ENCODE measurements at regions not wholly inside any gene's neighbourhood (a gene's known extent, or its start where the extent isn't known, plus 50 kb on each side); places are given as distances from the start of the nearest gene placed in this dataset.

GRCh38 chr10:128306535-128306934 is 180.3 kb upstream of the MKI67 start:
- ChIA-PET CTCF (no interaction called here), POLR2A (no interaction called here)
- intact Hi-C loops (cut with micrococcal nuclease): no loop called here
- no peaks in the 10 kb centered on the region for H3K9me1 ChIP-seq (replicated peaks; ENCODE audit: control insufficient read depth, extremely low read depth, insufficient read depth, low read length)
- H3K4me3 ChIP-seq (replicated peaks in 1 of 3; ENCODE audit: insufficient read depth in 1 of 3, low read depth in 1 of 3, low read length in 3 of 3): no peak overlapping the region
- FAIRE-seq: no peak
- BruUV-seq (replicated peaks): no TSS peak
- no peaks in the 10 kb centered on the region for H3K79me2 ChIP-seq (ENCODE audit: control insufficient read depth, insufficient read depth, low read length)
- no peak overlapping the region for H3K9ac ChIP-seq (replicated peaks; ENCODE audit: extremely low read depth, insufficient read depth, low read length)
- H3K27ac ChIP-seq (ENCODE audit: insufficient read depth, low read depth, low read length): no peak overlapping the region
- no peak overlapping the region for H3K4me2 ChIP-seq (ENCODE audit: insufficient read depth, low read length)
- no peak for DNase-seq (ENCODE audit: low read depth, low spot score)
- TF ChIP-seq MYC (IDR thresholded peaks at IDR 0.05; ENCODE audit: low read depth, low read length) (no peak), GATA2 (IDR thresholded peaks at IDR 0.05; ENCODE audit: insufficient read depth, insufficient read length, low read depth, low read length) (no peak), JUN (IDR thresholded peaks at IDR 0.05; ENCODE audit: borderline replicate concordance, insufficient read depth, insufficient read length, low read depth) (no peak), EZH2 (IDR thresholded peaks at IDR 0.05; ENCODE audit: borderline replicate concordance, low read depth, low read length, severe bottlenecking) (no peak), POLR2AphosphoS5 (IDR thresholded peaks at IDR 0.05; ENCODE audit: insufficient read depth, low read depth, low read length) (no peak), FOS (IDR thresholded peaks at IDR 0.05; ENCODE audit: borderline replicate concordance, insufficient read depth, low read length) (no peak), POLR2A (IDR thresholded peaks at IDR 0.05; ENCODE audit: low read depth, low read length) (no peak)
- TF ChIP-seq, protein P1, sequence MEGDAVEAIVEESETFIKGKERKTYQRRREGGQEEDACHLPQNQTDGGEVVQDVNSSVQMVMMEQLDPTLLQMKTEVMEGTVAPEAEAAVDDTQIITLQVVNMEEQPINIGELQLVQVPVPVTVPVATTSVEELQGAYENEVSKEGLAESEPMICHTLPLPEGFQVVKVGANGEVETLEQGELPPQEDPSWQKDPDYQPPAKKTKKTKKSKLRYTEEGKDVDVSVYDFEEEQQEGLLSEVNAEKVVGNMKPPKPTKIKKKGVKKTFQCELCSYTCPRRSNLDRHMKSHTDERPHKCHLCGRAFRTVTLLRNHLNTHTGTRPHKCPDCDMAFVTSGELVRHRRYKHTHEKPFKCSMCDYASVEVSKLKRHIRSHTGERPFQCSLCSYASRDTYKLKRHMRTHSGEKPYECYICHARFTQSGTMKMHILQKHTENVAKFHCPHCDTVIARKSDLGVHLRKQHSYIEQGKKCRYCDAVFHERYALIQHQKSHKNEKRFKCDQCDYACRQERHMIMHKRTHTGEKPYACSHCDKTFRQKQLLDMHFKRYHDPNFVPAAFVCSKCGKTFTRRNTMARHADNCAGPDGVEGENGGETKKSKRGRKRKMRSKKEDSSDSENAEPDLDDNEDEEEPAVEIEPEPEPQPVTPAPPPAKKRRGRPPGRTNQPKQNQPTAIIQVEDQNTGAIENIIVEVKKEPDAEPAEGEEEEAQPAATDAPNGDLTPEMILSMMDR (IDR thresholded peaks at IDR 0.05; ENCODE audit: extremely low read depth in 1 of 2, insufficient read depth in 1 of 2, low read depth in 1 of 2, low read length in 2 of 2): no peak
- TF ChIP-seq, protein P2, sequence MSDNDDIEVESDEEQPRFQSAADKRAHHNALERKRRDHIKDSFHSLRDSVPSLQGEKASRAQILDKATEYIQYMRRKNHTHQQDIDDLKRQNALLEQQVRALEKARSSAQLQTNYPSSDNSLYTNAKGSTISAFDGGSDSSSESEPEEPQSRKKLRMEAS (IDR thresholded peaks at IDR 0.05; ENCODE audit: insufficient read depth, insufficient read length): no peak
- H2AFZ ChIP-seq (ENCODE audit: low read depth, low read length): no peak overlapping the region
- H3K4me1 ChIP-seq (ENCODE audit: control insufficient read depth, extremely low read depth, insufficient read depth, low read length): no peaks in the 10 kb centered on the region
- H3K36me3 ChIP-seq (ENCODE audit: control insufficient read depth in 2 of 2, extremely low read depth in 1 of 2, insufficient read depth in 2 of 2, low read length in 2 of 2): no peaks in the 10 kb centered on the region
- no peaks in the 10 kb centered on the region for H3K9me3 ChIP-seq (replicated peaks; ENCODE audit: control insufficient read depth, insufficient read depth, low read length)
- dilution Hi-C loops (cut with MboI; ENCODE audit: extremely low pct_ligation_motif_present, low sequenced_read_pairs): no loop called here
- H3K27me3 ChIP-seq (ENCODE audit: control insufficient read depth in 2 of 2, insufficient read depth in 2 of 2, low read length in 2 of 2): no peaks in the 10 kb centered on the region
- no peaks in the 10 kb centered on the region for H4K20me1 ChIP-seq (replicated peaks; ENCODE audit: control insufficient read depth, extremely low read depth, insufficient read depth, low read length)
